H9 (cell line): ENCODE measurements at regions not wholly inside any gene's neighbourhood (a gene's known extent, or its start where the extent isn't known, plus 50 kb on each side); places are given as distances from the start of the nearest gene placed in this dataset.

Experiments
- DNase-seq: peaks from one replicate; pipeline ENCODE4 v3.0.0-alpha.2; 2017
- H2AFZ ChIP-seq: one replicate; pipeline ENCODE4 v1.6.1; 2013; ENCODE audit warnings: mild to moderate bottlenecking, low read length, control low read depth, moderate library complexity
- H2AK5ac ChIP-seq: 2 replicates; pipeline ENCODE4 v1.6.1; 2013; ENCODE audit warnings: low read length, control low read depth, mixed read lengths; ENCODE audit not compliant: insufficient read length
- H2BK120ac ChIP-seq: one replicate; pipeline ENCODE4 v1.6.1; 2013; ENCODE audit warnings: low read depth, mild to moderate bottlenecking, low read length, control low read depth, inconsistent platforms; ENCODE audit not compliant: poor library complexity, severe bottlenecking
- H2BK12ac ChIP-seq: 2 replicates; pipeline ENCODE4 v1.6.1; 2013; ENCODE audit warnings: low read length, control low read depth, mixed read lengths, low read depth; ENCODE audit not compliant: insufficient read length
- H2BK15ac ChIP-seq: 2 replicates; pipeline ENCODE4 v1.6.1; 2013; ENCODE audit warnings: low read depth, low read length, control low read depth
- H2BK20ac ChIP-seq: one replicate; pipeline ENCODE4 v1.6.1; 2013; ENCODE audit warnings: low read depth, mild to moderate bottlenecking, low read length, control low read depth, inconsistent platforms; ENCODE audit not compliant: poor library complexity, severe bottlenecking
- H2BK5ac ChIP-seq: 2 replicates; pipeline ENCODE4 v1.6.1; 2013; ENCODE audit warnings: low read length, control low read depth, mixed read lengths; ENCODE audit not compliant: insufficient read length
- H3K14ac ChIP-seq: 2 replicates; pipeline ENCODE4 v1.6.1; 2013; ENCODE audit warnings: low read length, control low read depth; ENCODE audit not compliant: insufficient read depth
- H3K18ac ChIP-seq: 2 replicates; pipeline ENCODE4 v1.6.1; 2013; ENCODE audit warnings: low read depth, mild to moderate bottlenecking, mixed read lengths, low read length, control low read depth; ENCODE audit not compliant: insufficient read length
- H3K23ac ChIP-seq: 2 replicates; pipeline ENCODE4 v1.6.1; 2013; ENCODE audit warnings: low read length, control low read depth, mixed read lengths, low read depth; ENCODE audit not compliant: insufficient read length
- H3K23me2 ChIP-seq: 2 replicates; pipeline ENCODE4 v1.6.1; 2013; ENCODE audit warnings: low read depth, mild to moderate bottlenecking, mixed read lengths, low read length, control low read depth; ENCODE audit not compliant: insufficient read length, poor library complexity, severe bottlenecking
- H3K27ac ChIP-seq: 2 replicates; pipeline ENCODE4 v1.5.1; 2013; ENCODE audit warnings: low read length, control low read depth, mixed read lengths, low read depth; ENCODE audit not compliant: insufficient read length
- H3K27me3 ChIP-seq: 2 replicates; pipeline ENCODE4 v1.6.1; 2013; ENCODE audit warnings: low read length, control low read depth, inconsistent platforms; ENCODE audit not compliant: insufficient read depth
- H3K4ac ChIP-seq: 2 replicates; pipeline ENCODE4 v1.6.1; 2013; ENCODE audit warnings: low read depth, mild to moderate bottlenecking, control low read depth, inconsistent platforms, low read length, moderate library complexity
- H3K4me1 ChIP-seq: 2 replicates; pipeline ENCODE4 v1.6.1; 2013; ENCODE audit warnings: low read length, control low read depth, inconsistent platforms; ENCODE audit not compliant: insufficient read depth
- H3K4me2 ChIP-seq: 2 replicates; pipeline ENCODE4 v1.6.1; 2013; ENCODE audit warnings: low read length, control low read depth, mixed read lengths; ENCODE audit not compliant: insufficient read length, insufficient read depth
- H3K56ac ChIP-seq: 2 replicates; pipeline ENCODE4 v1.6.1; 2013; ENCODE audit warnings: low read depth, mild to moderate bottlenecking, mixed read lengths, low read length, control low read depth; ENCODE audit not compliant: insufficient read length
- H3K79me1 ChIP-seq: 2 replicates; pipeline ENCODE4 v1.6.1; 2013; ENCODE audit warnings: low read depth, mild to moderate bottlenecking, moderate library complexity, low read length, control low read depth, inconsistent platforms; ENCODE audit not compliant: insufficient read depth, poor library complexity, severe bottlenecking
- H3K79me2 ChIP-seq: 2 replicates; pipeline ENCODE4 v1.6.1; 2013; ENCODE audit warnings: low read length, control low read depth, inconsistent platforms; ENCODE audit not compliant: insufficient read depth
- H3K9ac ChIP-seq: 2 replicates; pipeline ENCODE4 v1.6.1; 2013; ENCODE audit warnings: low read length, control low read depth, mixed read lengths; ENCODE audit not compliant: insufficient read length; ENCODE audit errors: extremely low read depth
- H3K9me3 ChIP-seq: one replicate; pipeline ENCODE4 v1.6.1; 2013; ENCODE audit warnings: low read depth, low read length, inconsistent platforms; ENCODE audit not compliant: control insufficient read depth
- H3T11ph ChIP-seq: one replicate; pipeline ENCODE4 v1.6.1; 2013; ENCODE audit warnings: mild to moderate bottlenecking, low read length, control low read depth, inconsistent platforms
- H4K20me1 ChIP-seq: one replicate; pipeline ENCODE4 v1.6.1; 2013; ENCODE audit not compliant: control insufficient read depth, insufficient read length, insufficient read depth
- H4K5ac ChIP-seq: 2 replicates; pipeline ENCODE4 v1.6.1; 2013; ENCODE audit warnings: low read depth, mild to moderate bottlenecking, mixed read lengths, low read length, control low read depth; ENCODE audit not compliant: insufficient read length
- H4K8ac ChIP-seq: replicated peaks from 2 replicates; pipeline ENCODE4 v1.6.1; 2013; ENCODE audit warnings: low read length, control low read depth, mixed read lengths, low read depth; ENCODE audit not compliant: insufficient read length
- H4K91ac ChIP-seq: 2 replicates; pipeline ENCODE4 v1.6.1; 2013; ENCODE audit warnings: low read depth, mild to moderate bottlenecking, moderate library complexity, mixed read lengths, low read length, control low read depth; ENCODE audit not compliant: insufficient read length
- H3K27ac Mint-ChIP-seq, 3 experiments: 2 replicates in 2 of 3; 3 replicates in 1 of 3; pipeline ENCODE4 v1.8.0; 2020 to 2021; ENCODE audit warnings: mixed read lengths in 3 of 3, mild to moderate bottlenecking in 1 of 3, moderate library complexity in 1 of 3
- H3K27me3 Mint-ChIP-seq: 2 replicates; pipeline ENCODE4 v1.8.0; 2021; ENCODE audit warnings: low read depth, mild to moderate bottlenecking, moderate library complexity, mixed read lengths
- H3K36me3 Mint-ChIP-seq, 3 experiments: 2 replicates in 2 of 3; 3 replicates in 1 of 3; pipeline ENCODE4 v1.8.0; 2020 to 2021; ENCODE audit warnings: low read depth in 3 of 3, mixed read lengths in 3 of 3; ENCODE audit not compliant: insufficient read depth in 1 of 3
- H3K4me1 Mint-ChIP-seq, 2 experiments: 2 replicates each; pipeline ENCODE4 v1.8.0; 2020; ENCODE audit warnings: mixed read lengths in 2 of 2
- H3K4me3 Mint-ChIP-seq, 2 experiments: 2 replicates in 1 of 2; 3 replicates in 1 of 2; pipeline ENCODE4 v1.8.0; 2020 to 2021; ENCODE audit warnings: mild to moderate bottlenecking in 2 of 2, mixed read lengths in 2 of 2, moderate library complexity in 1 of 2
- H3K9me3 Mint-ChIP-seq, 2 experiments: 2 replicates in 1 of 2; 3 replicates in 1 of 2; pipeline ENCODE4 v1.8.0; 2020; ENCODE audit warnings: mild to moderate bottlenecking in 2 of 2, mixed read lengths in 2 of 2, moderate library complexity in 1 of 2
- WGBS: extraction: QIAGEN DNeasy Blood & Tissue Kit; methylation state at CpG from one replicate; pipeline ENCODE4 v1.1.7; 2013; ENCODE audit warnings: missing lambda C conversion rate, low lambda C conversion rate, mixed read lengths; ENCODE audit not compliant: insufficient read length; ENCODE audit errors: extremely low coverage; 5-methylcytosine and 5-hydroxymethylcytosine counted together
- TF ChIP-seq, protein P1 (sequence below): fragments of 200-600 bp; sonication (generic); conservative IDR thresholded peaks from 3 replicates; pipeline ENCODE4 v1.8.0; 2021; ENCODE audit warnings: antibody characterized with exemption, mild to moderate bottlenecking

DNA sequence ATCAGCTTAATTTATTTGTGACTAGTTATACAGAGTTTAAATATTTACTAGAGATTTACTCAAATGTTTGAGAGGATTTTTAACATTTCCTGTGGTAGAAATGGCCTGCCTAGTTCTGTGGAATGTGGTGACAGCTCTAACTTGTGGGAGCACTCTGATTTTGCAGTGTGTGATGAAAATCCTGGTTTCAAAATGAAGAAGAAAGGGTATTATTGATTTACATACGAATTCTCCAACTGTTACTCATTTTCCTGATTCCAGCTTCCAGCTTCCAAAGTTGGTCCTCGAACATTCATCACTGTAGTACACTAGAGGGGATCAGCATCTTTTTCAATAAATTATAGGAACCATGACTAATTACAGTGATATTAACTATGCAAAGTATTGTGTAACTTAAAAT lies 462.7 kb upstream of the PKN2 start:
- Mint-ChIP-seq H3K36me3 (no peaks in the 10 kb centered on the region), H3K9me3 (no peaks in the 10 kb centered on the region), H3K27me3 (no peaks in the 10 kb centered on the region), H3K27ac (no peak overlapping the region), H3K4me3 (no peak overlapping the region), H3K4me1 (peaks cover 6 to 8% of the 10 kb centered on the region in 2 experiments; a peak in 2 of 4 replicates)
- Histone ChIP-seq H3K27ac (no peak overlapping the region), H3K4me1 (no peaks in the 10 kb centered on the region), H3K79me2 (no peaks in the 10 kb centered on the region), H4K8ac (no peak overlapping the region), H4K91ac (no peak overlapping the region), H4K5ac (no peak overlapping the region), H4K20me1 (no peaks in the 10 kb centered on the region), H2AFZ (no peak overlapping the region), H2BK20ac (no peak overlapping the region), H2BK12ac (no peak overlapping the region), H3K14ac (no peak overlapping the region), H2BK120ac (no peak overlapping the region), H3T11ph (no peak overlapping the region), H2AK5ac (no peak overlapping the region), H3K56ac (no peak overlapping the region), H2BK15ac (no peak overlapping the region), H3K4me2 (no peak overlapping the region), H3K9me3 (no peaks in the 10 kb centered on the region), H3K23me2 (peaks cover 3% of the 10 kb centered on the region), H3K4ac (no peak overlapping the region), H2BK5ac (no peak overlapping the region), H3K18ac (no peak overlapping the region), H3K9ac (no peak overlapping the region), H3K27me3 (no peaks in the 10 kb centered on the region), H3K79me1 (no peaks in the 10 kb centered on the region), H3K23ac (no peak overlapping the region)
- no CpG with 5 or more reads among the region's 2 CpGs for WGBS
- DNase-seq: no peak
- TF ChIP-seq, protein P1, sequence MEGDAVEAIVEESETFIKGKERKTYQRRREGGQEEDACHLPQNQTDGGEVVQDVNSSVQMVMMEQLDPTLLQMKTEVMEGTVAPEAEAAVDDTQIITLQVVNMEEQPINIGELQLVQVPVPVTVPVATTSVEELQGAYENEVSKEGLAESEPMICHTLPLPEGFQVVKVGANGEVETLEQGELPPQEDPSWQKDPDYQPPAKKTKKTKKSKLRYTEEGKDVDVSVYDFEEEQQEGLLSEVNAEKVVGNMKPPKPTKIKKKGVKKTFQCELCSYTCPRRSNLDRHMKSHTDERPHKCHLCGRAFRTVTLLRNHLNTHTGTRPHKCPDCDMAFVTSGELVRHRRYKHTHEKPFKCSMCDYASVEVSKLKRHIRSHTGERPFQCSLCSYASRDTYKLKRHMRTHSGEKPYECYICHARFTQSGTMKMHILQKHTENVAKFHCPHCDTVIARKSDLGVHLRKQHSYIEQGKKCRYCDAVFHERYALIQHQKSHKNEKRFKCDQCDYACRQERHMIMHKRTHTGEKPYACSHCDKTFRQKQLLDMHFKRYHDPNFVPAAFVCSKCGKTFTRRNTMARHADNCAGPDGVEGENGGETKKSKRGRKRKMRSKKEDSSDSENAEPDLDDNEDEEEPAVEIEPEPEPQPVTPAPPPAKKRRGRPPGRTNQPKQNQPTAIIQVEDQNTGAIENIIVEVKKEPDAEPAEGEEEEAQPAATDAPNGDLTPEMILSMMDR: no peak
